DMS53 (cell line): ENCODE measurements at regions not wholly inside any gene's neighbourhood (a gene's known extent, or its start where the extent isn't known, plus 50 kb on each side); places are given as distances from the start of the nearest gene placed in this dataset.
A peak's percentile ranks its signal among the peaks of the same experiment; 100 is the strongest.

Source experiments
- DNase-seq: peaks from one replicate; lab custom pipeline; 2025; lab: John Stamatoyannopoulos, UW

DNA sequence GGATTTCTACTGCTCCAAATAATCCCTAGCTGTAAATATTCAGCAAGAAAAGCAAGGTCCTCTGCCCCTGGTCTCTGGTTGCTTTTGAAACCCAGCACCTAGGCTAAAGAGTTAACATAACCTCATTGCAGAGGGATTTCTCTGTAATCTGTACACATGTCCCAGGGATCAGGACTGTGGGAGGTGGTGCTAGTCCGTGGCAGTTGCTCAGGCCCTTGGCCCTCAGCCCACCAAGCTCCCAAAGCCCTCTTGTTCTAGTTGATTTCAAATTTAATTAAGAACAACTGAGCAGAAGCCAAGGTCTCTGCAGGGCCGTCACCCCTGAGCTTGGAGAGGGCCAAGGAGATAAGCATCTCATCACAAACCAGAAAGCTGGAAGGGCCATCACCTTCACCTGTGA is 181.1 kb downstream of the SOX9 start:
- DNase-seq = no peak

DNA sequence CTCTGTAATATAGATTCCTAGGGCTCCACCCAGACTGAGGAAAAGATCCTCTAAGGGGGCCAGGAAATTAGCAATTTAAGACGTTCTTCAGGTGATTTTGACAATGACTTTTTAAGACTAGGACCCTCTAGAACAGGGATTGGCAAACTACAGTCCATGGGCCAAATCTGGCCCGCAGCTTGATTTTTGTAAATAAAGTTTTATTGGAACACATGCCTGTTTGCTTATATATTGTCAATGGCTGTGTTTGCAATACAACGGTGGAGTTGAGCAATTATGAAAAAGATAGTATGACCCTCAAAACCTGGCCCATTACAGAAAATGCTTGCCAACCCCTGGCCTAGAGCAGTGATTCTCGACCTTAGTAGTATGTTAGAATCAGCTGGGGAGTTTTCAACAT is 181.9 kb downstream of the SOX9 start:
- no peak for DNase-seq

DNA sequence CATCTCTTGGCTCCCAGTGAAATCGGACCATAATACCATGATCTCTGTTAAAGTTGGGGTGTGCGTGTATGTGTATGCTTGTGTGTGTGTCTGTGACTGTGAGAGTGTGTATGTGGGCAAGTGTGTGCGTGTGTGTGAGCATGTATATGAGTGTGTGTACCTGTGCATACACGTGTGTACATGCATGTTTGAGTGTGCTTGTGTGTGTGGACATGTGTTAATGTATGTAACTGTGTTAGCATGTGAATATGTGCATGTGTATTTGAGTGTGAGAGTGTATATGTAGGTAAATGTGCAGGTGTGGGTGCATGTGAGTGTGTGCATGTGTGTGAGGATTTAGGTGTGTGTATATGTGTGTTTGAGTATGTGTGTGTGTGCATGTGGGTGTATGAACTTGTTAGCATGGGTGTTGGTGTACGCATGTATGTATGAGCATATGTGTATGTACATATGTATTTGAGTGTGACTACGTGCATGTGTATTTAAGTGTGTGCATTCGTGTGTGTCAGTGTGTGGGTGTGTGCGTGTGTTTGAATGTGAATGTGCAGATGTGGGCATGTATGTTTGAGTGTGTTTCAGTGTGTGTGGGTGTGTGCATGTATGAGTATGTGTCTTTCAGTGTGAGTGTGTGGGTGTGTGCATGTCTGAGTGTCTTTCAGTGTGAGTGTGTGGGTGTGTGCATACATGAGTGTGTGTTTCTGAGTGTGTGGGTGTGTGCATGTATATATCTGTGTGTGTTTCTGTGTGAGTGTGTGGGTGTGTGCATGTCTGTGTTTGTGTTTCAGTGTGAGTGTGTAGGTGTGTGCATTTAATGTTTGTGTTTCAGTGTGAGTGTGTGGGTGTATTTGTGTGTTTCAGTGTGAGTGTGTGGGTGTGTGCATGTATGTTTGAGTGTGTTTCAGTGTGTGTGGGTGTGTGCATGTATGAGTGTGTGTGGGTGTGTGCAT is 183.2 kb downstream of the SOX9 start:
- no peak for DNase-seq

DNA sequence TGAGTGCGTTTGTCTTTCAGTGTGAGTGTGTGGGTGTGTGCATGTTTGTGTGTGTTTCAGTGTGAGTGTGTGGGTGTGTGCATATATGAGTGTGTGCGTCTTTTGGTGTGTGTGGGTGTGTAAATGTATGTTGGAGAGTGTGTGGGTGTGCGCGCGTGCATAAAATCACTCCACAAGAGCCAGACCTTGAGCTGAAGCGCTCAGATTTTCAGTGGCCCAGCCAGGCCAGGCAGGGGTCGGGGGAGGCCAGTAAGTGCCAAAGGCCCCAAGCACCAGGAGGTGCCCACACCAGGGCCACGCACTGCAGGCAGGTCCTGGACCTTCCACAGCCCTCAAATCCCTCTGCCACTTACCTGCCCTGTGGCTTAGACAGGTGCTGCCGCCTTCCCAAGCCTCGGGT is 184.0 kb downstream of the SOX9 start:
- DNase-seq = no peak

DNA sequence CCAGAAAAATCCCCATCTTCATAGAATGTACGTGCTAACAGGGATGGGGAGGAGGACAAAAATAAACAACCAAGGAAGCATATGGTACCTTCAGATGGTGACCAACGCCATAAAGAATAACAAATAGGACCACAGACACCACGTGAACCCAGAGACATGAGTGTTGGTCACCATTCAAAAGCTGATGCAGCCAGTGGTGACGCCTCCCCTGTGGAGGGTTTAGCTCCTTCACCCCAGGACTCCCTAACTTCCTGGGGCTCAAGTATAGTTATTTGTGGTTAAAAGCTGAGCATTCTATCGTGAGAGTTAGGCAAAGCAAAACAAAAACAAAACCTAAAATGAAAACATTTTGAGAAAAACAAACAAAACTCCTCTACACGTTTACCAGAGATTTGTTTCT is 184.7 kb downstream of the SOX9 start:
- no peak for DNase-seq

DNA sequence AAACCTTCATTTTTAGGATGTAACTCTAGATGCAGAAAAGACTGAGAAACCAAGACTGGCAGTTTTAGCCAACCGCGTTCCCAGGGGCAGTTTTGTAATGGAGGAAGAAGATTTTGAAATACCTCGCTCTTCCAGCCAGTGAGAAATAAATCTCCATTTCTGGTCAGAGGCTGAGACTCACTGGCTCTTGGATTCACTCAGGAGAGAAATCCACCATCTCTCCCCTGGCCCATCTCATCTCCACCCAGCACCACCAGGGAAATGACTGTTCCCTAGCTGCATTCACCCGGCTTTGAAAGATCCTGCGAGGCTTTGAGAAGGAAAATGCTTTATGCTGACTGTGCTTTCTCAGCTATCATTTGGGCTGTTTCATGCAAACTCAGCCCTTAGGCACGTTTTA is 185.2 kb downstream of the SOX9 start:
- DNase-seq = peak; percentile 8

DNA sequence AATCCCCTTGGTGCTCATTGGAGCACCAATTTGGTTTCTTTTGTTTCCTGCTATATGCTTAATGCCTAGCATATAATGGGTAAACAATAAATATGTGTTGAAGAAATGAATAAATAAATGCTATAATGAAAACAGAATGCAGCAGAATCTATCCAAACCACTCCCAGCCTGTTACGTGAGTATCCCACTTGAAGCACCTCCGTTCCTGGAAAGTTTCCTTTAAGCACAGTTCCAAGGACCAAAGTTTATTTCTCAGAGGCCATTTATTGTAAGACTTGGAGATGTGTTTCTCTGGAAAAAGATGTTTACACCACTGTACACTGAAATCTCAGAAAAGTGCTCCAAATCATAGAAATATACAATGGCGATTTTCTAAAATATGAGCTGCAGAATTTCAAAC is 187.0 kb downstream of the SOX9 start:
- no peak for DNase-seq

DNA sequence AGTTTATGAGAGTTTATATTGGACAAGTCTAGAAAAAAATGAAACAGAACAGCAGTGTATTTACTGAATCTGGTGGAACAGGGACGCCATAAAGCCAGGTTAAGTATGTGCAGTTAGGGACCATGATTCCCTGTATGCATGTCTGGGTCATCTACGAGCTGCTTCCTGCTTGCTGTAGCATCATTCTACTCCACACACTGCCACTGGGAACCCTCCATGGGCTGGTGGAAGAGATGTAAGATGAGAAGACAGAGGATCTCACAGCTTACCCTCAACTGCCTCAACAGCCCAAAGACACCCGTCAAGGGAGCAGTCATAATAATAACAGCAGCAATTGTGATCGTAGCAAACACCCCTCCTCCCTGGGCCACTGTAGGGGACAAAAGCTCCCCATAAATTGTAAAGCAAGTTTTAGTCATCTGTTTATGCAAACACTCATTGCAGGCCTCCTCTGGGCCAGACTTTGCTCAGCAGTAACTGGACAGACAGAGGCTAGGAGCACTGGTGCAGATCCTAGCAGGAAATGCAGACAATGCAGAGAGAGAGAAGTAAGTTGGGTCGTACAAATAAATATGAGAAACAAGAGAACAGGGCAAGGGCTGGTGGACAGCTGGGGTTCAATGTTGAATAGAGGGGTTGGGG is 188.0 kb downstream of the SOX9 start:
- peak; percentile 67 for DNase-seq

DNA sequence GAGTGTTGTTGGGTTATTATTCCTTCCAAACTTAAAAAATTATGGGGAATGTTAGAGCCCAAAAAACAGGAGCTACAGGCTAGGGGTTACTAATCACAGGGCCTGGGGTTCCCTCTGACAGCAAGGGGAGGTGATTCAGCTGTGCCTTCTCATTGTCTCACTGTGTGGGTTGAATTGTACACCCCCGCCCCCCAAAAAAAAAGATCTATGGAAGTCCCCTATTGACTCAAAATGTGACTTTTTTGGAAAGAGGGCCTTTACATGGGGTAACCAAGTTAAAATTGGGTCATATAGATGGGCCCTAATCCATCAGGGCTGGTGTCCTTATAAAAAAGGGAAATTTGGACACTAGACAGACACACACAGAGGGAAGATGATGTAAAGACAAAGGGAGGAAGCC is 190.2 kb downstream of the SOX9 start:
- DNase-seq = no peak

DNA sequence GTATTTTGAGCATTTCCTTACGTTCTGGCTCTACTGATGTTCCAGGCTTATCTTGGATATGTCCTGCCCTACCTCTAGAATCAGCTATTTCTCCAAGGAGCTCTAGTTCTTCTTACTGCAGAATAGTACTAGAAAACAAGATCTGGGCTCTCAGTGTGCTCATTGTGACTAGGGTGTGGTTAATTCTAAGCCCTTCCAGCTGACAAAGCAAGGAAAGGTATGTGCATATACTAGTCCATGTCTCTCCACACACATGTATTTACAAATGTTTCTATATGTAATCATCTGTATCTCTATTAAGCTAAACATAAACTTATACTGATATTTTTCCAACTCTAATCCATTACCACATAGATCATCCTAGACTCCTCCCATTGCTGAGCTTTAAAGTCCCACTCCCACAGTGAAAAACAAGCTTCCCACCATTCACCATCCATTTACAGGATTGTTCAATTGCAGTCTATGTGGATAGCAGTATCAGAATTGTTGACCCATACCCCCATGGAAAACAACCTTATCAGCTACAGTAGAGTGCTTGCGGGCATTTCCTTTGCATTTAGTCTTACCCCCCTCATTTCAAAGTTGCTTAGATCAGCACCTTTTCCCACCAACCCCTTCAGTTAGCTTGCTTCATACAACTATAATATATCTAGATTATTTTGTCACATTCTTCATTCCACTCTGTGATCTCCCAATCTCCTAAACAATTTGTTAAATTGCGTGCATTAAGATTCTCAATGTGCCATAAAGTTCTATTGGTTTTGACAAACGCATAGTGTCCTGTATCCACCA is 194.5 kb downstream of the SOX9 start:
- no peak for DNase-seq

DNA sequence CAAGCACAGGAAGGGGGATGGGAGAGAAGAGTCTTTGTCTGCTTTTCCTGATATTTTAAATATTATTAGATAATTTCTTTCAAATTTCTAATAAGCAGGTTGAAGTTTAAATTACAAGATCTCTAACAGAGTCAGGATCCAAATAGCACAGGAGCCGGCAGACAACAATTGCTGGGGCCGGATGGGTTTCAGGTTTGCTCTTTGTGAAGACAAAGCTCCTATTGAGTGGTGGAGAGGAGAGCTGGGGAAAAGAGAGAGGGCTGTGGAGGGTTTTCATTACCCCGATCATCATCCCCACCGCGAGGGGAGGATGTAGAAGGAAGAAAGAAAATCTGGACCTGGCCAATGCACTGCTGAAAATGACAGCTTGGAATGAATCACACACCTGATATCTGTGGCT is 197.3 kb downstream of the SOX9 start:
- no peak for DNase-seq

DNA sequence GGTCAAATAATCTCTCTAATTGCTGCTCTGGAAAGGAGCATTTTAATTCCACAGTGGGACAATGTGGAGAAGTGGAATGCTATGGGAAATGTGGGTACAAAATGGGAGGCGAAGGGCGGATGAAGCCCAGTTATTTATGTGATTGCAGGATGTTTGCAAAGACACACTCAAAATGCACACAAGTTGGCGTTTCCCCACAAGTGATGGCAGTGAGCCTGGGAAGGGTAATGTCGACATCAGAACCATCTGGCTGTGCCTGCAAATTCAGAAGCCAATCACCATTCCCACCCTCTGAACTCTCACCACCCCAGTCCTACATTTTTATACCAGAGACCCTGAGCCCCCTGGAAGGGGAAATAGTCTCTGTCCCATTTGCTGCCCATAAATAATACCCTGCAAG is 201.1 kb downstream of the SOX9 start:
- no peak for DNase-seq

DNA sequence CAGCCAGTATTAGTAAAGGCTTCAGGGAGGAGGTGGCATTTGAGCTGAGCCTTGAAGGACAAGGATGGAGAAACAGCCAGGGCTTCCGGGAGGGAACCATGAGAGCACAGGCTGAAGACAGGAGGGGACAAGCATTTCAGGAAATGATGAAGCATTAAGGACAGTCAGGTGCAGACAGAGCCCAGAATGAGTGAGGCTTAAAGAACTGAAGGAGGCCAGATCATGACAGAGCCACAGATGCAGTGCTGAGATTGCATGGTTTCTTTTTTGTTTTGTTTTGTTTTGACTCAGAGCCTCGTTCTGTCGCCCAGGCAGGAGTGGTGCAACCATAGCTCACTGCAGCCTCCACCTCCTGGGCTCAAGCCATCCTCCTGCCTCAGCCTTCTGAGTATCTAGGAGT is 211.5 kb downstream of the SOX9 start:
- DNase-seq = no peak

DNA sequence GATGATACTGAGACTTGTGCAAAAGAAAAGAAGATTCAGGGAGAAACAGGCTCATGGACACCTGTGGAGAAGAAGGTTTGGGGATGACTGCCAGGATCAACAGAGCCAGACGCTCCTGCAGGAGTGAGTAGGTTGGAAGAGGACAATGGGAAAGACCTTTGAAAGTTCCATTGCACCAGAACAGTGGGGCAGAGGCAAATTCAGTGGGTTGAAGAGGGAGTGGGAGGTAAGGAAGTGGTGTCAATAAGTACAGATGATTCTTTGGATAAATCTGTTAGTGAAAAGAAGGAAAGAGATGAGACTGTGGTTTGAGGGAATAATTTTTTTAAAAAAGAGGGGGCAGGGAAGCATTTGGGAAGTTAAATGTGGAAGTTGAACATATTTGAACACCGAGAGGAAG is 212.8 kb downstream of the SOX9 start:
- DNase-seq = no peak

DNA sequence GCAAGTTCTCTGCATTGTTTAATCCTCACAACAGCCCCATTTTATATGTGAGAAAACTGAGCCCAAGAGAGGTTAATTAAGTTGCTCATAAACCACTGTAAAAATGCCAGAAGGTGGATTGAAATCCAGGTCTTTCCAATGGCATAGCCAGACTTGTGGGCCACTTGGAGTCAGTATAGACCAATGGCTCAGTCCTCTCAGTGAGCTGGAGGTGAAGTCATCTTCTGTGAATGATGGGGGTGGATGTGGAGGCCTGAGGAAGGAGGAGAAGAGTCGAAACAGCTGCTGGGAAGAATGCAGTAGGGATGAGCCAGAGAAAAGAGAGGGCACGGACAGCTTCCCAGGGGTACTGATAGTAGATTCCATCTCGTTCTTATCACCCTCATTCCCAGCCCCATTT is 213.4 kb downstream of the SOX9 start:
- no peak for DNase-seq

DNA sequence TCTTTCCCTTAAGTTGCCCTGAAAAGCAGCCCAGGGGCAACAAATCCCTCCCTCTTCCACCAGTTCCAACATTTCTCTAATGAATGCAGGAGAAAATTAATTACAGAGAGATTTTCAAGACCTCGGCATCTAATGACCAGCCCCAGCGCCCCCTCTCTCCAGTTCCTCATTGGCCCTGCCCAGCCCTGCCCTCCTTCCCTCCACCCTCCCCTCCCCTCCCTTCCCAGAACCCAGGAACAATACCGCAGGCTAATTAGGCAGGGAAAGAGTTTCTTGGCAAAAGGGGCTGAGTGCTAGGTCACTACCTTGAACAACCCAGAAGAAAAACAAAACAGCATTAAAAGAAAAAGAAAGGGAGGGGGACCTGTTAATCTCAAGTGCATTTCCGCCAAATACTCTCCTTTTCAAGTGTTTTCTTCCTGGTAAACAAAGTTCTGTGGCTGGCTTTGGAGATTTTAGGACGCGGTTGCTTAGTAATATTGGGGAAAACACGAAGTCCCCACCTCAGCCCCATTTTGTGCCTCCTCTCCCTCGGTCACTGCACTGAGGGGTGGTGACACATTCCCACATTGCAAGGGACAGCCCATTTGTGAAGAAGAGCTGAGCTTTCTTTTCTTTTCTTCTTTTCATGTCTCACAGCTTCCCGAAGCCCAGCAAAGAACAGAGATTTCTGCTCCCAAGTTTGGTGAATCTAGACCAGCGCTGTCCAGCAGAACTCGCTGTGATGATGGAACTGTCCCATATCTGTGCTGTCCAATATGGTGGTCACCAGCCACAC is 215.4 kb downstream of the SOX9 start:
- peak; percentile 10 for DNase-seq

DNA sequence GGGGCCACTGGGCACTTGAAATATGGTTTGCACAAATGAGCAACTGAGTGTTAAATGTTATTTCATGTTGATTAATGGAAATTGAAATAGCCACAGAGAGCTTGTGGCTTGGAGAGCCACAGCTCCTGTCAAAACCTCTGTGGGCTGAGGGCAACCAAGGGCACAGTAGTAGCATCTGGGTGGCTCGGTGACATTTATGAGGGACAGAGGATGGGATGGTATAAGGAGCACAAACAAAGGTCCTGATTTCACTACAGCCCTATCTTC is 215.9 kb downstream of the SOX9 start:
- DNase-seq = no peak

DNA sequence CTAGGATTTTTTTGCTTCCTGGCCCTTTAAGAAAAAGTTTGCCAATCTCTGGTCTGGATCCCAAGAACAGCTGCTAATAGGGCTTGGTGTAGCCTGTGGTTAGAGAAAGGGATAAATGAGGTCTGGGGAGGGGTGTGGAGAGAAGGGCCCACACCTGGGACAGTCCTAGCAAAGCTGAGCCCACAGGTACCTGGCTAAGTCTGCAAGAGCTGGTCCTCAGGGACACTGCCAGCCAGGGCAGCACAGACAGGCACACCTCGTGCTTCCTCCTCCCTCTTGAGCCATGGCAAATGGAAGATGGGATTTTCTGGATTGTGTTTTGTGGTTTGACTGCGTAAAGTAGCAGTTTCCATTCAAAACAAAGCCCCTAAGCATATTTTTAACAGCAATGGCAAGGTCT is 217.5 kb downstream of the SOX9 start:
- DNase-seq = no peak

DNA sequence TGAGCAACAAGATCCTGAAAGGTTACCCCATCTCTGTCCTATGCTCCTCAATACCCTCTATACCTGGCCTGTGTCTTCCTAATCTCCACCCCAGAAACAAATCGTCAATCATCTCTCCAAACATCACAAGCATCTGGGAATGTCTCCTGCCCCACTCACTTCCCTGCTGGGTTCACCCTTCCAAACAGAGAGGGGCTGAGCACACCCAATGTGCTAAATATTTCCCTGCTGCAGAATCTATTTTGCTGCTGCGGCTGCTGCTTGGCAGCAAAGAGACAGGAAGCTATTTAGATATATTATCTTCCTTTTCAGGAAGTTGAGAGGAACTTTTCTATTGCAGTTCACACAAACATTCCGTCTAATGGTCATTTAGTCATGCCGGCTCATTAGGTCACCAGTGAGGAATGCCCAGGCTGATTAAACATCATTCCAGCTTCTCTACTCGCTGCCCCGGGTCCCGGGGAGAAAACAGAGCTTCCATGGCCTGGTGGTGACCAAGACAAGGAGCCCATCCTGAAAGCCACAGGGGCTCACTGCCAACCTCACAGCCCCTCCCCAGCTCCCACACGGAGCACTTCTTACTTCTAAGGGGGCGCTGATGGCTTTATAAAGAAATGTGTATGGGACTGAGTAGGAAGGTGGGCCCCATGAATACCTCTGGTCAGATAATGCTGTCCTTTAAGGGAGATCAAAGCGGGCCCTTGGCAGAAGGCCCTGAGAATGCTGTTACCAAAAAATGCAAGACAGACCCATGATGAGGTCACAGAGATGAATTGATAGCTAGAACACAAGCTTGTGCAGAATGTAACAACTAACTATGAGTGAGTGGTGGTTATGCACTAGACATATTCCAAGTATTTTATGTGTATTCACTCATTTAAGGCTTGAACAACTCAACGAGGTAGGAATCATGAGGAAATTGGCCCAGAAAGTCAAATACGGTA is 218.3 kb downstream of the SOX9 start:
- no peak for DNase-seq

DNA sequence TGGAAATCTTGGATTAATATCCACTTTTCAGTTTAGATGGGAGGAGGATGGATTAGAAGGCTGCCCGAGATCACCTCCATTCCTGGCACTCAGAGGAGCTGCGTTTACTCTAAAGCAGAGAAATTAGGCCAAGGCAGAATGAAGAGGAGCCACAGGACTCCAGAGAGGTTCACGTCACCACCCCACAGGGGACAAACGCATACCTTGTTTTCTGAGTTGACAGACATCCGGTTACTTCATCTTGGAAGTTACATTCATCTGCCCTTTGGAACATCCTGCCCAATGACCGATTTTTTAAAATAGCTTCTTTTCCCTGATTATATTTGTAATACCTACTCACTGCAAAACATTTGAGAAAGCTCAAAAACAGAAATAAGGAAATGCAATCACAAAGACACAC is 220.0 kb downstream of the SOX9 start:
- DNase-seq = no peak

DNA sequence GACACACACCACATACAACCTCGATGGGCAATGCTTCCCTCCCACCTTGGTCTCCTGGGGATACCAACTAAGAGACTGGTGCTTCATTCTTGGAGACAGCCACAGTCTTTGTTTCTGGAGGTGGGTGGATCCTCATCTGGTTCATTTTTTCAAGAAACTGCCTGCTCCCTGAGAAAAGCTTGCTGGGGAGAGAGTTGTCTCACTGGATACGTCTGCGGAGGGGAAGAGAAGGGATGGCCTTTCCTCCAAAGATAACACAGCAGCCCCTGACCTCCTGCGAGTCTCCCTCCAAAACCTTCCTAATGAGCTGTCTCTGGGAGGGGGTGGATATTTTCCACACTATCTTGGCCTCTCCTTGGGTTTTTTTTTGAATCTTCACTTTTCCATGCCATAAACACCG is 221.2 kb downstream of the SOX9 start:
- no peak for DNase-seq
